DND-41 (cell line): ENCODE measurements at regions not wholly inside any gene's neighbourhood (a gene's known extent, or its start where the extent isn't known, plus 50 kb on each side); places are given as distances from the start of the nearest gene placed in this dataset.

Experiments
- EZH2 ChIP-seq: IDR thresholded peaks from 3 replicates; pipeline ENCODE4 v1.6.1; 2012; ENCODE audit warnings: borderline replicate concordance, low read depth, mild to moderate bottlenecking, moderate library complexity, low read length, inconsistent platforms; ENCODE audit not compliant: severe bottlenecking
- TF ChIP-seq, protein P1 (sequence below): IDR thresholded peaks from 2 replicates; pipeline ENCODE4 v1.5.1; 2012; ENCODE audit warnings: borderline replicate concordance, low read length, moderate library complexity, mild to moderate bottlenecking; ENCODE audit not compliant: poor library complexity, severe bottlenecking; ENCODE audit errors: extremely low read depth

DNA sequence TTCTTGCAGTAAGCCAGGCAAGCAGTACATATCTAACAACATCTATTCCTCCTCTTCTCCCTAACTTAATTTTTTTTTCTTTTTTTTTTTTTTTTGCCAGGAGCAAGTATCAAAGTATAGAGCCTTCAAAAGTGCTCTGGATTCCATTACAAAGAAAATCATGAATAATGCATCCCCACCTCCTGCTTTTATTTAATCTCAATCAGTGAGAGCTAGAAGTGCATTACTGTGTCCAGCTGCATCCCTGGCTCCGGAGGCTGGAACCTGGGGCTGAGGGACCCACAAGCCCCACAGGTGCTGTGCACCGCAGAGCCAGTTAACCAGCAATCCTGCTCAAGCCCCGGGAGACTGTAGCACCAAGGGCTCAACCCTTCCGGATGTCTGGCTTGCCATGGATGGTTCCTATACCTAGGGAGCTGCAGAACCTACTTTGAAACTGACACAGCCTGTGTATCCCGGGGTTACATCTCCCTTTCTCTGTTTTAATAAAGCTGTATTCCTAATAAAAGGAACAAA lies 455.9 kb upstream of the RUNX1 start:
- TF ChIP-seq, protein P1, sequence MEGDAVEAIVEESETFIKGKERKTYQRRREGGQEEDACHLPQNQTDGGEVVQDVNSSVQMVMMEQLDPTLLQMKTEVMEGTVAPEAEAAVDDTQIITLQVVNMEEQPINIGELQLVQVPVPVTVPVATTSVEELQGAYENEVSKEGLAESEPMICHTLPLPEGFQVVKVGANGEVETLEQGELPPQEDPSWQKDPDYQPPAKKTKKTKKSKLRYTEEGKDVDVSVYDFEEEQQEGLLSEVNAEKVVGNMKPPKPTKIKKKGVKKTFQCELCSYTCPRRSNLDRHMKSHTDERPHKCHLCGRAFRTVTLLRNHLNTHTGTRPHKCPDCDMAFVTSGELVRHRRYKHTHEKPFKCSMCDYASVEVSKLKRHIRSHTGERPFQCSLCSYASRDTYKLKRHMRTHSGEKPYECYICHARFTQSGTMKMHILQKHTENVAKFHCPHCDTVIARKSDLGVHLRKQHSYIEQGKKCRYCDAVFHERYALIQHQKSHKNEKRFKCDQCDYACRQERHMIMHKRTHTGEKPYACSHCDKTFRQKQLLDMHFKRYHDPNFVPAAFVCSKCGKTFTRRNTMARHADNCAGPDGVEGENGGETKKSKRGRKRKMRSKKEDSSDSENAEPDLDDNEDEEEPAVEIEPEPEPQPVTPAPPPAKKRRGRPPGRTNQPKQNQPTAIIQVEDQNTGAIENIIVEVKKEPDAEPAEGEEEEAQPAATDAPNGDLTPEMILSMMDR = no peak
- no peak for TF ChIP-seq EZH2
